Astrocyte (in vitro differentiated cells and primary cell): ENCODE measurements at regions not wholly inside any gene's neighbourhood (a gene's known extent, or its start where the extent isn't known, plus 50 kb on each side); places are given as distances from the start of the nearest gene placed in this dataset.

Source experiments
- EZH2 ChIP-seq: IDR thresholded peaks from 2 replicates; pipeline ENCODE4 v1.6.1; 2012; ENCODE audit warnings: mild to moderate bottlenecking, low read length, inconsistent platforms; ENCODE audit not compliant: insufficient read depth
- TF ChIP-seq, protein P1 (sequence below): IDR thresholded peaks from 2 replicates; pipeline ENCODE4 v1.5.1; 2011; ENCODE audit warnings: low read depth, mild to moderate bottlenecking, inconsistent platforms, low read length, moderate library complexity; ENCODE audit not compliant: insufficient read depth

GRCh38 chr12:39230086-39230485, 212.8 kb downstream of the KIF21A start:
- TF ChIP-seq, protein P1, sequence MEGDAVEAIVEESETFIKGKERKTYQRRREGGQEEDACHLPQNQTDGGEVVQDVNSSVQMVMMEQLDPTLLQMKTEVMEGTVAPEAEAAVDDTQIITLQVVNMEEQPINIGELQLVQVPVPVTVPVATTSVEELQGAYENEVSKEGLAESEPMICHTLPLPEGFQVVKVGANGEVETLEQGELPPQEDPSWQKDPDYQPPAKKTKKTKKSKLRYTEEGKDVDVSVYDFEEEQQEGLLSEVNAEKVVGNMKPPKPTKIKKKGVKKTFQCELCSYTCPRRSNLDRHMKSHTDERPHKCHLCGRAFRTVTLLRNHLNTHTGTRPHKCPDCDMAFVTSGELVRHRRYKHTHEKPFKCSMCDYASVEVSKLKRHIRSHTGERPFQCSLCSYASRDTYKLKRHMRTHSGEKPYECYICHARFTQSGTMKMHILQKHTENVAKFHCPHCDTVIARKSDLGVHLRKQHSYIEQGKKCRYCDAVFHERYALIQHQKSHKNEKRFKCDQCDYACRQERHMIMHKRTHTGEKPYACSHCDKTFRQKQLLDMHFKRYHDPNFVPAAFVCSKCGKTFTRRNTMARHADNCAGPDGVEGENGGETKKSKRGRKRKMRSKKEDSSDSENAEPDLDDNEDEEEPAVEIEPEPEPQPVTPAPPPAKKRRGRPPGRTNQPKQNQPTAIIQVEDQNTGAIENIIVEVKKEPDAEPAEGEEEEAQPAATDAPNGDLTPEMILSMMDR: no peak
- no peak for TF ChIP-seq EZH2
